Cardiac muscle cell (in vitro differentiated cells and primary cell): ENCODE measurements at regions not wholly inside any gene's neighbourhood (a gene's known extent, or its start where the extent isn't known, plus 50 kb on each side); places are given as distances from the start of the nearest gene placed in this dataset.

ENCODE experiments used
- DNase-seq, 2 donors: peaks; one replicate each; pipeline versions ENCODE4 v3.0.0 to v3.0.0-alpha.2; 2010 to 2017; ENCODE audit warnings: low read depth in 1 of 2, low spot score in 1 of 2
- H3K27ac ChIP-seq: fragments of 200-600 bp; sonication (generic); 2 replicates; pipeline ENCODE4 v1.5.1; 2016
- H3K27me3 ChIP-seq: fragments of 200-600 bp; sonication (generic); 2 replicates; pipeline ENCODE4 v1.6.0; 2016; ENCODE audit warnings: control low read depth
- H3K36me3 ChIP-seq: fragments of 200-600 bp; sonication (generic); 2 replicates; pipeline ENCODE4 v1.5.1; 2016; ENCODE audit warnings: control low read depth
- H3K4me1 ChIP-seq: fragments of 200-600 bp; sonication (generic); 2 replicates; pipeline ENCODE4 v1.8.1; 2017; ENCODE audit warnings: low read depth, mild to moderate bottlenecking, mixed run types
- H3K4me3 ChIP-seq: fragments of 200-600 bp; sonication (generic); 2 replicates; pipeline ENCODE4 v1.5.1; 2016; ENCODE audit warnings: mild to moderate bottlenecking
- H3K9me3 ChIP-seq: fragments of 200-600 bp; sonication (generic); 2 replicates; pipeline ENCODE4 v1.5.1; 2017; ENCODE audit warnings: low read depth, mild to moderate bottlenecking, control low read depth
- TF ChIP-seq, protein P1 (sequence below): IDR thresholded peaks from 2 replicates; pipeline ENCODE4 v1.5.1; 2012; ENCODE audit warnings: low read depth, mild to moderate bottlenecking, low read length

GRCh38 chr3:63061449-63061848, 186.2 kb upstream of the CADPS start:
- Histone ChIP-seq H3K27ac (no peak overlapping the region), H3K4me1 (peaks cover 3% of the 10 kb centered on the region), H3K36me3 (no peaks in the 10 kb centered on the region), H3K4me3 (no peak overlapping the region), H3K27me3 (no peaks in the 10 kb centered on the region), H3K9me3 (no peaks in the 10 kb centered on the region)
- TF ChIP-seq, protein P1, sequence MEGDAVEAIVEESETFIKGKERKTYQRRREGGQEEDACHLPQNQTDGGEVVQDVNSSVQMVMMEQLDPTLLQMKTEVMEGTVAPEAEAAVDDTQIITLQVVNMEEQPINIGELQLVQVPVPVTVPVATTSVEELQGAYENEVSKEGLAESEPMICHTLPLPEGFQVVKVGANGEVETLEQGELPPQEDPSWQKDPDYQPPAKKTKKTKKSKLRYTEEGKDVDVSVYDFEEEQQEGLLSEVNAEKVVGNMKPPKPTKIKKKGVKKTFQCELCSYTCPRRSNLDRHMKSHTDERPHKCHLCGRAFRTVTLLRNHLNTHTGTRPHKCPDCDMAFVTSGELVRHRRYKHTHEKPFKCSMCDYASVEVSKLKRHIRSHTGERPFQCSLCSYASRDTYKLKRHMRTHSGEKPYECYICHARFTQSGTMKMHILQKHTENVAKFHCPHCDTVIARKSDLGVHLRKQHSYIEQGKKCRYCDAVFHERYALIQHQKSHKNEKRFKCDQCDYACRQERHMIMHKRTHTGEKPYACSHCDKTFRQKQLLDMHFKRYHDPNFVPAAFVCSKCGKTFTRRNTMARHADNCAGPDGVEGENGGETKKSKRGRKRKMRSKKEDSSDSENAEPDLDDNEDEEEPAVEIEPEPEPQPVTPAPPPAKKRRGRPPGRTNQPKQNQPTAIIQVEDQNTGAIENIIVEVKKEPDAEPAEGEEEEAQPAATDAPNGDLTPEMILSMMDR = no peak
- DNase-seq = no peak

DNA sequence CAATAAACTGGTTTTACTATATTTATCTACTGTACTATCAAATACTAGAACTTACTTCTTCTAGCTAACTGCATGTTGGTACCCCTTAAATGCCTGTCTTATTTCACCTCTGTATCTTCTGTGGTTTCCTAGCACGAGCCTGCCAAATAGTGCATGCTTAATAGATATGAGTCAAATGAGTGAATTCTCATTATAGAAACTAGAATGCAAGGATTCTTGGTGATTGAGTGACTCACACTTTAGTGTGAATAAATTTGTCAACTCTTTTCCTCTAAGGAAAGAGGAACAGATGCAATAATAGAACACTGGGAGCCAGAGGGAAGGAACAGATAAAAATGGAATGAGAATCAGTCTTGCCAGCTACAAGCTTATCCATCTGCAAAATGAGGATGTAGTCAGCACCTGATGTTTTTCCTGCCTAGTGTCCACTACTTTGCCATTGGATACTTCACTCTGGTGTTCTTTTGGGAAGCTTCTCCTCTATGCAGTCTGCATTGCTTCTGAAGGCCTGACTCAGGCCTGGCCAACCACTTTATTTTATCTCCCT, 189.1 kb upstream of the CADPS start:
- Histone ChIP-seq H3K27me3 (no peaks in the 10 kb centered on the region), H3K4me3 (no peak overlapping the region), H3K36me3 (no peaks in the 10 kb centered on the region), H3K4me1 (peaks cover 3% of the 10 kb centered on the region), H3K9me3 (no peaks in the 10 kb centered on the region), H3K27ac (no peak overlapping the region)
- TF ChIP-seq, protein P1 = no peak
- DNase-seq = no peak

GRCh38 chr3:63067999-63068645, 192.9 kb upstream of the CADPS start:
- peak; percentile 49 to 86 for DNase-seq
- no peaks in the 10 kb centered on the region for H3K4me1 ChIP-seq
- no peak overlapping the region for H3K27ac ChIP-seq
- H3K27me3 ChIP-seq = no peaks in the 10 kb centered on the region
- H3K4me3 ChIP-seq = no peak overlapping the region
- H3K36me3 ChIP-seq = no peaks in the 10 kb centered on the region
- TF ChIP-seq, protein P1 = no peak
- H3K9me3 ChIP-seq = no peaks in the 10 kb centered on the region

DNA sequence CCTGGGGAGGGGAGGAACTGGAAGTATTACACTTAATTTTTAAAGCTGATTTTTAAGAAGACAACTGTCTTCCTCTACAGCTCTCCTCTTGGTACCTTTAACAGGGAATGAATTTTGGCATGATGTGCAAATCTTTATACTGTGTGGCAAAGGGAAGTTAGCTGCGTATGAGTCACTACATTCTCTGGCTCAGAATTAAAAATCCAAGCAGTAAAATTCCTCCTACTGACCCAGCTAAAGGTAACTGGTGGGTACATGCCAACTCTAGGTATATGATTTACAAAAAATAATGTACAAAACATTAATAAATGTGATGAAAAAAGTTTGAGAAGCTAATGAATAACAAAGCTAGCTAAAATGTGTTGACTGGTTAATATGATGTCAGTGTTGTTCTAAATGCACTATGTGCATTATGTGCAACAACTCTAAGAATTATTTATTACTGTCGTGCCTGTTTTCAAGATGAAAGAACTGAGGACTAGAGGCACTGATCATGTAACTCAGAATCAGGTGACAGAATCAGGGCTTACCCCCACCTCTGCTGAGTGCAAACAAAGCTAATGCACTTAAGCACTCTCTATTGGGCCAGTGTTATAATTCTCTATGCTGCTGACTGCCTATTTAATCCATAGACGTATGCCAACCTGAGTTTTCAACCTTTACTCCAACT, 194.7 kb upstream of the CADPS start:
- Histone ChIP-seq H3K4me3 (no peak overlapping the region), H3K36me3 (no peaks in the 10 kb centered on the region), H3K4me1 (no peaks in the 10 kb centered on the region), H3K27ac (no peak overlapping the region), H3K9me3 (no peaks in the 10 kb centered on the region), H3K27me3 (no peaks in the 10 kb centered on the region)
- TF ChIP-seq, protein P1 = no peak
- no peak for DNase-seq

- Histone ChIP-seq H3K27ac (no peak overlapping the region), H3K4me1 (no peaks in the 10 kb centered on the region), H3K27me3 (no peaks in the 10 kb centered on the region), H3K4me3 (no peak overlapping the region), H3K36me3 (no peaks in the 10 kb centered on the region), H3K9me3 (no peaks in the 10 kb centered on the region)
- DNase-seq = no peak
- TF ChIP-seq, protein P1 = no peak
Observed at GRCh38 chr3:63070476-63070810, 195.2 kb upstream of the CADPS start.
